H9 (cell line): ENCODE measurements at regions not wholly inside any gene's neighbourhood (a gene's known extent, or its start where the extent isn't known, plus 50 kb on each side); places are given as distances from the start of the nearest gene placed in this dataset.

Source experiments
- DNase-seq: peaks from one replicate; pipeline ENCODE4 v3.0.0-alpha.2; 2017
- H2AFZ ChIP-seq: one replicate; pipeline ENCODE4 v1.6.1; 2013; ENCODE audit warnings: mild to moderate bottlenecking, low read length, control low read depth, moderate library complexity
- H2AK5ac ChIP-seq: 2 replicates; pipeline ENCODE4 v1.6.1; 2013; ENCODE audit warnings: low read length, control low read depth, mixed read lengths; ENCODE audit not compliant: insufficient read length
- H2BK120ac ChIP-seq: one replicate; pipeline ENCODE4 v1.6.1; 2013; ENCODE audit warnings: low read depth, mild to moderate bottlenecking, low read length, control low read depth, inconsistent platforms; ENCODE audit not compliant: poor library complexity, severe bottlenecking
- H2BK12ac ChIP-seq: 2 replicates; pipeline ENCODE4 v1.6.1; 2013; ENCODE audit warnings: low read length, control low read depth, mixed read lengths, low read depth; ENCODE audit not compliant: insufficient read length
- H2BK15ac ChIP-seq: 2 replicates; pipeline ENCODE4 v1.6.1; 2013; ENCODE audit warnings: low read depth, low read length, control low read depth
- H2BK20ac ChIP-seq: one replicate; pipeline ENCODE4 v1.6.1; 2013; ENCODE audit warnings: low read depth, mild to moderate bottlenecking, low read length, control low read depth, inconsistent platforms; ENCODE audit not compliant: poor library complexity, severe bottlenecking
- H2BK5ac ChIP-seq: 2 replicates; pipeline ENCODE4 v1.6.1; 2013; ENCODE audit warnings: low read length, control low read depth, mixed read lengths; ENCODE audit not compliant: insufficient read length
- H3K14ac ChIP-seq: 2 replicates; pipeline ENCODE4 v1.6.1; 2013; ENCODE audit warnings: low read length, control low read depth; ENCODE audit not compliant: insufficient read depth
- H3K18ac ChIP-seq: 2 replicates; pipeline ENCODE4 v1.6.1; 2013; ENCODE audit warnings: low read depth, mild to moderate bottlenecking, mixed read lengths, low read length, control low read depth; ENCODE audit not compliant: insufficient read length
- H3K23ac ChIP-seq: 2 replicates; pipeline ENCODE4 v1.6.1; 2013; ENCODE audit warnings: low read length, control low read depth, mixed read lengths, low read depth; ENCODE audit not compliant: insufficient read length
- H3K23me2 ChIP-seq: 2 replicates; pipeline ENCODE4 v1.6.1; 2013; ENCODE audit warnings: low read depth, mild to moderate bottlenecking, mixed read lengths, low read length, control low read depth; ENCODE audit not compliant: insufficient read length, poor library complexity, severe bottlenecking
- H3K27ac ChIP-seq: 2 replicates; pipeline ENCODE4 v1.5.1; 2013; ENCODE audit warnings: low read length, control low read depth, mixed read lengths, low read depth; ENCODE audit not compliant: insufficient read length
- H3K27me3 ChIP-seq: 2 replicates; pipeline ENCODE4 v1.6.1; 2013; ENCODE audit warnings: low read length, control low read depth, inconsistent platforms; ENCODE audit not compliant: insufficient read depth
- H3K4ac ChIP-seq: 2 replicates; pipeline ENCODE4 v1.6.1; 2013; ENCODE audit warnings: low read depth, mild to moderate bottlenecking, control low read depth, inconsistent platforms, low read length, moderate library complexity
- H3K4me1 ChIP-seq: 2 replicates; pipeline ENCODE4 v1.6.1; 2013; ENCODE audit warnings: low read length, control low read depth, inconsistent platforms; ENCODE audit not compliant: insufficient read depth
- H3K4me2 ChIP-seq: 2 replicates; pipeline ENCODE4 v1.6.1; 2013; ENCODE audit warnings: low read length, control low read depth, mixed read lengths; ENCODE audit not compliant: insufficient read length, insufficient read depth
- H3K56ac ChIP-seq: 2 replicates; pipeline ENCODE4 v1.6.1; 2013; ENCODE audit warnings: low read depth, mild to moderate bottlenecking, mixed read lengths, low read length, control low read depth; ENCODE audit not compliant: insufficient read length
- H3K79me1 ChIP-seq: 2 replicates; pipeline ENCODE4 v1.6.1; 2013; ENCODE audit warnings: low read depth, mild to moderate bottlenecking, moderate library complexity, low read length, control low read depth, inconsistent platforms; ENCODE audit not compliant: insufficient read depth, poor library complexity, severe bottlenecking
- H3K79me2 ChIP-seq: 2 replicates; pipeline ENCODE4 v1.6.1; 2013; ENCODE audit warnings: low read length, control low read depth, inconsistent platforms; ENCODE audit not compliant: insufficient read depth
- H3K9ac ChIP-seq: 2 replicates; pipeline ENCODE4 v1.6.1; 2013; ENCODE audit warnings: low read length, control low read depth, mixed read lengths; ENCODE audit not compliant: insufficient read length; ENCODE audit errors: extremely low read depth
- H3K9me3 ChIP-seq: one replicate; pipeline ENCODE4 v1.6.1; 2013; ENCODE audit warnings: low read depth, low read length, inconsistent platforms; ENCODE audit not compliant: control insufficient read depth
- H3T11ph ChIP-seq: one replicate; pipeline ENCODE4 v1.6.1; 2013; ENCODE audit warnings: mild to moderate bottlenecking, low read length, control low read depth, inconsistent platforms
- H4K20me1 ChIP-seq: one replicate; pipeline ENCODE4 v1.6.1; 2013; ENCODE audit not compliant: control insufficient read depth, insufficient read length, insufficient read depth
- H4K5ac ChIP-seq: 2 replicates; pipeline ENCODE4 v1.6.1; 2013; ENCODE audit warnings: low read depth, mild to moderate bottlenecking, mixed read lengths, low read length, control low read depth; ENCODE audit not compliant: insufficient read length
- H4K8ac ChIP-seq: replicated peaks from 2 replicates; pipeline ENCODE4 v1.6.1; 2013; ENCODE audit warnings: low read length, control low read depth, mixed read lengths, low read depth; ENCODE audit not compliant: insufficient read length
- H4K91ac ChIP-seq: 2 replicates; pipeline ENCODE4 v1.6.1; 2013; ENCODE audit warnings: low read depth, mild to moderate bottlenecking, moderate library complexity, mixed read lengths, low read length, control low read depth; ENCODE audit not compliant: insufficient read length
- H3K27ac Mint-ChIP-seq, 3 experiments: 2 replicates in 2 of 3; 3 replicates in 1 of 3; pipeline ENCODE4 v1.8.0; 2020 to 2021; ENCODE audit warnings: mixed read lengths in 3 of 3, mild to moderate bottlenecking in 1 of 3, moderate library complexity in 1 of 3
- H3K27me3 Mint-ChIP-seq: 2 replicates; pipeline ENCODE4 v1.8.0; 2021; ENCODE audit warnings: low read depth, mild to moderate bottlenecking, moderate library complexity, mixed read lengths
- H3K36me3 Mint-ChIP-seq, 3 experiments: 2 replicates in 2 of 3; 3 replicates in 1 of 3; pipeline ENCODE4 v1.8.0; 2020 to 2021; ENCODE audit warnings: low read depth in 3 of 3, mixed read lengths in 3 of 3; ENCODE audit not compliant: insufficient read depth in 1 of 3
- H3K4me1 Mint-ChIP-seq, 2 experiments: 2 replicates each; pipeline ENCODE4 v1.8.0; 2020; ENCODE audit warnings: mixed read lengths in 2 of 2
- H3K4me3 Mint-ChIP-seq, 2 experiments: 2 replicates in 1 of 2; 3 replicates in 1 of 2; pipeline ENCODE4 v1.8.0; 2020 to 2021; ENCODE audit warnings: mild to moderate bottlenecking in 2 of 2, mixed read lengths in 2 of 2, moderate library complexity in 1 of 2
- H3K9me3 Mint-ChIP-seq, 2 experiments: 2 replicates in 1 of 2; 3 replicates in 1 of 2; pipeline ENCODE4 v1.8.0; 2020; ENCODE audit warnings: mild to moderate bottlenecking in 2 of 2, mixed read lengths in 2 of 2, moderate library complexity in 1 of 2
- CTCF ChIP-seq: fragments of 200-600 bp; sonication (generic); conservative IDR thresholded peaks from 3 replicates; pipeline ENCODE4 v1.8.0; 2021; ENCODE audit warnings: antibody characterized with exemption, mild to moderate bottlenecking
- WGBS: extraction: QIAGEN DNeasy Blood & Tissue Kit; methylation state at CpG from one replicate; pipeline ENCODE4 v1.1.7; 2013; ENCODE audit warnings: missing lambda C conversion rate, low lambda C conversion rate, mixed read lengths; ENCODE audit not compliant: insufficient read length; ENCODE audit errors: extremely low coverage; 5-methylcytosine and 5-hydroxymethylcytosine counted together

GRCh38 chr12:108047071-108047550 lies 82.0 kb upstream of the WSCD2 start:
- Histone ChIP-seq H3K14ac (no peak overlapping the region), H3K18ac (no peak overlapping the region), H4K5ac (no peak overlapping the region), H2AFZ (no peak overlapping the region), H3K27me3 (no peaks in the 10 kb centered on the region), H2BK5ac (no peak overlapping the region), H3K79me1 (no peaks in the 10 kb centered on the region), H4K91ac (no peak overlapping the region), H2BK20ac (no peak overlapping the region), H2BK120ac (no peak overlapping the region), H3K79me2 (no peaks in the 10 kb centered on the region), H2AK5ac (no peak overlapping the region), H3K56ac (no peak overlapping the region), H2BK15ac (no peak overlapping the region), H3K23ac (no peak overlapping the region), H3T11ph (no peak overlapping the region), H3K4me1 (no peaks in the 10 kb centered on the region), H3K9ac (no peak overlapping the region), H3K4ac (no peak overlapping the region), H4K8ac (no peak overlapping the region), H4K20me1 (no peaks in the 10 kb centered on the region), H3K9me3 (no peaks in the 10 kb centered on the region), H2BK12ac (no peak overlapping the region), H3K4me2 (no peak overlapping the region), H3K27ac (no peak overlapping the region), H3K23me2 (no peaks in the 10 kb centered on the region)
- TF ChIP-seq CTCF = no peak
- H3K4me3 Mint-ChIP-seq = no peak overlapping the region
- no peak overlapping the region for H3K27ac Mint-ChIP-seq
- H3K4me1 Mint-ChIP-seq = peaks cover 0 to 12% of the 10 kb centered on the region in 2 experiments; a peak in 2 of 4 replicates
- peaks cover 37% of the 10 kb centered on the region for H3K27me3 Mint-ChIP-seq
- H3K36me3 Mint-ChIP-seq = no peaks in the 10 kb centered on the region; a peak in 1 of 7 replicates
- H3K9me3 Mint-ChIP-seq = no peaks in the 10 kb centered on the region
- no peak for DNase-seq
- no CpG with 5 or more reads among the region's 5 CpGs for WGBS
